ENCODE measurements at regions not wholly inside any gene's neighbourhood (a gene's known extent, or its start where the extent isn't known, plus 50 kb on each side); places are given as distances from the start of the nearest gene placed in this dataset.

GRCh38 chr10:29709484-29710002 lies 74.8 kb upstream of the SVIL start:
- no peak for TF ChIP-seq CTCF (IDR thresholded peaks at IDR 0.05)
- TF ChIP-seq POLR2A (IDR thresholded peaks at IDR 0.05): no peak

Data from adrenal gland (tissue), 5 donors.